ENCODE measurements at regions not wholly inside any gene's neighbourhood (a gene's known extent, or its start where the extent isn't known, plus 50 kb on each side); places are given as distances from the start of the nearest gene placed in this dataset.

GRCh38 chr12:31804185-31804504 is 75.3 kb upstream of the AMN1 start:
- ATAC-seq (no peak), DNase-seq (no peak)
- Histone ChIP-seq H3K36me3 (no peaks in the 10 kb centered on the region), H3K27me3 (no peaks in the 10 kb centered on the region), H3K9me3 (no peaks in the 10 kb centered on the region), H3K27ac (no peak overlapping the region), H3K4me3 (no peak overlapping the region), H3K4me1 (peaks cover 0 to 4% (median 0%) of the 10 kb centered on the region in 9 donors)
- no peak for TF ChIP-seq CTCF (IDR thresholded peaks at IDR 0.05)
- WGBS, 2 donors = 80 to 81% methylated on average over 1 of the region's 1 CpG
- intact Hi-C loops (cut with DNase I) = no loop called here

GRCh38 chr12:31803306-31804184 is 74.7 kb upstream of the AMN1 start:
- no peak overlapping the region for H3K4me3 ChIP-seq
- 97 to 100% methylated on average over 9 of the region's 9 CpGs for WGBS, 2 donors
- intact Hi-C loops (cut with DNase I) = no loop called here
- H3K27me3 ChIP-seq = no peaks in the 10 kb centered on the region
- no peak for DNase-seq
- H3K9me3 ChIP-seq = no peaks in the 10 kb centered on the region
- H3K4me1 ChIP-seq = peaks cover 0 to 4% (median 0%) of the 10 kb centered on the region in 9 donors
- no peak for TF ChIP-seq CTCF (IDR thresholded peaks at IDR 0.05)
- no peak overlapping the region for H3K27ac ChIP-seq
- ATAC-seq = no peak
- no peaks in the 10 kb centered on the region for H3K36me3 ChIP-seq

- no peaks in the 10 kb centered on the region for H3K36me3 ChIP-seq
- DNase-seq (no peak), ATAC-seq (no peak)
- intact Hi-C loops (cut with DNase I) = no loop called here
- no peaks in the 10 kb centered on the region for H3K27me3 ChIP-seq
- no peak overlapping the region for H3K4me3 ChIP-seq
- no peaks in the 10 kb centered on the region for H3K4me1 ChIP-seq
- WGBS, 2 donors = 90 to 94% methylated on average over 4 of the region's 4 CpGs
- TF ChIP-seq CTCF (IDR thresholded peaks at IDR 0.05) = no peak
- H3K9me3 ChIP-seq = no peaks in the 10 kb centered on the region
- H3K27ac ChIP-seq = no peak overlapping the region
Observed at GRCh38 chr12:31801872-31802271, 73.1 kb upstream of the AMN1 start.

GRCh38 chr12:31797230-31797872 is 68.5 kb upstream of the AMN1 start:
- TF ChIP-seq CTCF (IDR thresholded peaks at IDR 0.05) = no peak
- H3K4me1 ChIP-seq = no peaks in the 10 kb centered on the region
- no peak overlapping the region for H3K27ac ChIP-seq
- ATAC-seq (no peak), DNase-seq (no peak)
- H3K36me3 ChIP-seq = no peaks in the 10 kb centered on the region
- no peaks in the 10 kb centered on the region for H3K27me3 ChIP-seq
- H3K9me3 ChIP-seq = no peaks in the 10 kb centered on the region
- WGBS, 2 donors = 77 to 85% methylated on average over 13 of the region's 13 CpGs
- intact Hi-C loops (cut with DNase I) = no loop called here
- H3K4me3 ChIP-seq = no peak overlapping the region

All from heart right ventricle (tissue), 16 donors.